NOMO-1 (cell line): ENCODE measurements at regions not wholly inside any gene's neighbourhood (a gene's known extent, or its start where the extent isn't known, plus 50 kb on each side); places are given as distances from the start of the nearest gene placed in this dataset.
A peak's percentile ranks its signal among the peaks of the same experiment; 100 is the strongest.
"Not testable (repeated sequence)": the region's sequence is repeated elsewhere in the genome, so short reads cannot be mapped to it uniquely, and the experiment has no call there.

Source experiments
- DNase-seq, 2 experiments: peaks; one replicate each; lab custom pipeline; 2025; ENCODE audit not compliant: unreplicated experiment in 2 of 2; lab: John Stamatoyannopoulos, UW

DNA sequence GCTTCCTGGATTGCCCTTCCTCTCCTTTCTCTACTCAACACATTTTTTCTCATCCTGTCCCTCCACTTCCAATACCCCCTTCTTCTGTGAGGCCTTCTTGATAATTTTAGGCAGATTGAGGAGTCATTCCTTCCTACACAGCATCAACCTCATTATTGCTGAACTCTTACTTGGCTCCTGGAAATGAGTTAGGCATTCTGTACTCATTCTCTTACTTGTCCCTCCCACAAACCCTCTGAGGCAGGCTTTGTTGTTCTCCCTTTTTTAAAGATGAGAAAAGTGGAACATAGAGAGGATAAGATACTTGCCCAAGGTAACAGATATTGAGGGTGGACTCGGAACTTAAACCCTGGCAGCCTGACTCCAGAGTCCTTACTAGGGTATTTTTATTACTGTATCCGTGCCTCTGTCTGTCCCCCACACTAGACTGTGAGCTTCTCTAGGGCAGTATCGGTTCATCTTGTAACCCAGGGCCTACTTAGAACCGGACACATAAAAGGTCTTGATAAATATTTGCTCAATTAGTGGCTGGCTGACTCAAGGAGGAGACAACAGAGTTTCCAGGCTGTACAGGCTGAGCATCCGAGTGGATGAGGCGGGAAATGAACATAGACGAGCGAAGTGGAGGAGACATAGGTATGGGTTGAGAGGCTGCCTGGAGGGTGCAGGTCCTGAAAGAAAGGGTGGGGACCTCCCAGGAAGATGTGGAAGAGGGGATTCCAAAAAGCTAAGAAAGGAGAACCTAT is 148.7 kb upstream of the ATP2B2 start:
- DNase-seq, result no peak

DNA sequence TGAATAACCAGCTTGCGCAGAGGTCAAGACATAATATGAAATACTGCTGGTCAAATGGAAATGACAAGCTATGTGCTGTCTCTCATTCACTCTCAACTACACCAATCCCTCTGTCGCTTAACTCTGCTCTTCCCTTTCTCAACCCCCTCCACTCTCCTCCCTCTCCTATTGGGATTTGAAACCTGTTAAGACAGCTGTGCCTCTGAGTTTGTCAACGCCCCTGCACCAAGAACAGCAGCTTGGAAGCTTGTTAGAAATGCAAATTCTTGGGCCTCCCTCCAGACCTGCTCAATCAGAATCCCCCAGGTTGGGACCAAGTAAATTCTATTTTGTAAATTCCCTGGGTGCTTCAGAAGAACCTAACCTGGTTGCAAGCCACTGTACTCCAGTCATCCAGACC is 149.7 kb upstream of the ATP2B2 start:
- no peak for DNase-seq

DNA sequence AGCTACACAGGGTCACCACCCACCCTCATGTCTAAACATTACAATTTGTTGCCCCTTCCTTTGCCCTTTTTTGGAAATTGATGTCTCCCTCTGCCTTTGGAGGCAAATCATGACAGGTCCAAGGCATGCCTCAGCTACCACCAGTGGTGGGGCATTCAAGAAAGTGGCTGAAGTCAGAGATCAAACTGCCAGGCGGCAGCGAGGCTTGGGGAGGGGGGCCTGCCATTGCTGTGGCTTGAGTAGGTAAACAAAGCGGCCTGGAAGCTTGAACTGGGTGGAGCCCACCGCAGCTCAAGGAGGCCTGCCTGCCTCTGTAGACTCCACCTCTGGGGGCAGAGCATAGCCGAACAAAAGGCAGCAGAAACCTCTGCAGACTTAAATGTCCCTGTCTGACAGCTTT is 152.0 kb upstream of the ATP2B2 start:
- DNase-seq, result not testable (repeated sequence)

DNA sequence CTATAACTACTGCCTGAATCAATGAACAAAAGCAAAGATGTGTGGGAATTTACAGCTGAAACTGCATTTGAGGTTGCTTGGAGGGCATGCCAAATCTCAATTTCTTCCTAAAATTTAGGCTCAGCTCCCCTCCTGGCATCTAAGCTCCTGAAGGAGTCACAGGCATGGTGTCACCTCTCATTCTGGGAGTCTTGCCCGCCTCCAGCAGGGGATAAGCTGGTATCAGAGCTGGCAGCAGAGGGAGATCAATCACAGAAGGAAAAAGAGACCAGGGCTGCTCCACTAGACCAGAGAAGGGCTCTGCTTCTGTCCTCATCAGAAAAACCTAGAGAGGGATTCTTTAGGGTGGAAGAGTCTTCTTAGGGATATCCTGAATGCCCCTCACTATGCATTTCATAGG is 150.4 kb upstream of the SLC6A11 start:
- DNase-seq, result no peak

- peak; percentile 72 to 87 for DNase-seq
Observed at GRCh38 chr3:10666621-10667020, 149.4 kb upstream of the SLC6A11 start.

- DNase-seq, result no peak
Observed at GRCh38 chr3:10667269-10667668, 148.8 kb upstream of the SLC6A11 start.

GRCh38 chr3:10667901-10668476 is 148.0 kb upstream of the SLC6A11 start:
- no peak for DNase-seq

- DNase-seq, result no peak
Observed at GRCh38 chr3:10669490-10670048, 146.5 kb upstream of the SLC6A11 start.

GRCh38 chr3:10672422-10672821 is 143.6 kb upstream of the SLC6A11 start:
- DNase-seq, result no peak

GRCh38 chr3:10674578-10674977 is 141.4 kb upstream of the SLC6A11 start:
- DNase-seq, result no peak

- DNase-seq, result no peak
Observed at GRCh38 chr3:10676905-10677304, 139.1 kb upstream of the SLC6A11 start.

- no peak for DNase-seq
Observed at GRCh38 chr3:10678796-10679376, 137.1 kb upstream of the SLC6A11 start.

GRCh38 chr3:10680796-10681195 is 135.2 kb upstream of the SLC6A11 start:
- no peak for DNase-seq

GRCh38 chr3:10682692-10683091 is 133.3 kb upstream of the SLC6A11 start:
- no peak for DNase-seq

GRCh38 chr3:10683106-10683505 is 132.9 kb upstream of the SLC6A11 start:
- DNase-seq, result no peak

DNA sequence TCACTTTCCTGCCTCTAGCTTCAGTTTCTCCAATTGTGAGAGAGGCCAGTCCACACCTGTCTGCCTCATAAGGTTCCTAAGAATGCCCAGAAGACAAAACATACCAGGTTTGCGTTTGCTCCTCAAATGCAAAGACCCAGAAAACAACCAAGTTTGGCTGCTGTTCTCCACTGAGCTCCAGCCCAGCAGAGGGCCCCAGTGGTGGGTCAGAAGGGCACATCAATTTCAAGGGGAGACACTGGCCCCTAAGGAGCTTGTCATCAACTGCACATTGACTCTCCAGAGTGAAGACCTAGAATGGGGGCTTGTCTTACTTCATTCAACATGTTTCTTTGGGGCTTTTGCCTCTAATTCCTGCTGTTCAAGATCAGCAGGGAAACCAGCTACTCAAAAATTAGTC is 127.9 kb upstream of the SLC6A11 start:
- no peak for DNase-seq

DNA sequence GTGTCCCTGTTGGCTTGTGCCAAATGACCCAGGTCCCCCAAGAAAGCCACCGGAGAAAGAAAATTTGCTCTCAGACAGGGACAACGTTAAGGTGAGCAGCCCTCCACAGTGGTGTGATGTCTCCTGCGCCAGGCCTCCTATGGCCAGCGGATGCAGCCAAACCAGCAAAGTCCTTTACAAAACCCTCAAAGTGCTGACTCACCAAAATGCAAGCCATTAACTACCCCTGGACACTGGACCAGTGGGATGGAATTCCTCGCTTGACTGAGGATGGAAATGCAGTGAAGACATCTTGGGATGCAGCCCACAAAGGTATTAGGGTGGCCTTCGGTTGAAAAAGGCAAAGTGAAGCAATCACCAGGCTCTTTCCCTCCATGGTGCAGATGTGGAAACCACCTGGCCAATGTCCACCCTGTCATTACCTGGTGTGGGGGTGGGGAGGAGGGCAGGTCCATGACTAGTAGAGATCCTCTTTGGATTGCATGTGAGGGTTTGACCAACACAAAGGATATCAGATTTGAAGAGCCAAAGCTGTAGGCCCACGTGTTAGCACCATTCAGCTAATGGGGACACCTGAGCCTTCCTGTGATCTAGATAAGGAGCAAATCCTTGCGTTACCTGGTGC is 127.4 kb upstream of the SLC6A11 start:
- no peak for DNase-seq

DNA sequence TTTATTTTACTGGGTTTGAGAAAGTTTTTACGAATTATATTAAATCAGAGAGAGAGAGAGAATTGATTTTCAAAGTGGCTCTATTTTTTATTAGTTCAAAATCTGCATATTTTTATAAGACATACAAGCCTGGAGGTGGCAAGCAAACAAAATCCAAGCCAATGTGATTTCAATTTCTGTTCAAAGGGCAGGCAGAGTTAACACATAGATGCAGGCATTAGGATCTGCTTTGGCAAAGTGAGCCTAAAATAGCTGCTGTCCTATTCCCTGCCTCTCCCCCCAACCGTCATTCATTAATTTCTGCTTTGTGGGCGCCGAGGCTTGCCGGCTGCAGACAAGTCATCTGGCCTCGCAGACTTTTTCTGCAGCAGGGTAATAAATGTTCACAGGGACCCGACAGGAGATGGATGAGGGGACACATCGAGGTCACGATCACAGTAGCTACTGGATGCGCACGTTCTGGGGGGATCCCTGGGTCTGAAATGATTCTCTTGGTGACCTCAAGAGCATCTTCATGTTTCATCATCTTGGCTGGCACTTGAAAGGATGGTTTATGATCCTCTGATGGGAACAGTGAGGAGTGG is 123.9 kb upstream of the SLC6A11 start:
- DNase-seq, result no peak

- DNase-seq, result peak; percentile 37 to 62
Observed at GRCh38 chr3:10693457-10693856, 122.6 kb upstream of the SLC6A11 start.

DNA sequence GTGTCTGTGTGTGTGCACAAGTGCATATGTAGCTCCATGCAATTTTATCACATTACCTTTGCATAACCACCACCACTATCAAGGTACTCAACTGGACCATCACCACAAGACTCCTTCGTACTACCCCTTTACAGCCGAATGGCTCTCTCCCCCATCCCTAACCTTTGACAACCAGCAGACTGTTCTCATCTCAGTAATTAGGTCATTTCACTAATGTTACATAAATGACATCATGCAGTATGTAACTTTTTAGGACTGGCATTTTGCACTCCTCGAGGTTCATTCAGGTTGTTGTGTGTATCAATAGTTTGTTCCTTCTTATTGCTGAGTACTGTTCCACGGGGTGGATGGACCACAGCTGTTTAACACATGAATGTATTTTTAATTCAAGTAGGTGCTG is 121.8 kb upstream of the SLC6A11 start:
- DNase-seq, result no peak

- DNase-seq, result not testable (repeated sequence)
Observed at GRCh38 chr3:10695186-10695585, 120.8 kb upstream of the SLC6A11 start.
